ENCODE measurements at regions not wholly inside any gene's neighbourhood (a gene's known extent, or its start where the extent isn't known, plus 50 kb on each side); places are given as distances from the start of the nearest gene placed in this dataset.

DNA sequence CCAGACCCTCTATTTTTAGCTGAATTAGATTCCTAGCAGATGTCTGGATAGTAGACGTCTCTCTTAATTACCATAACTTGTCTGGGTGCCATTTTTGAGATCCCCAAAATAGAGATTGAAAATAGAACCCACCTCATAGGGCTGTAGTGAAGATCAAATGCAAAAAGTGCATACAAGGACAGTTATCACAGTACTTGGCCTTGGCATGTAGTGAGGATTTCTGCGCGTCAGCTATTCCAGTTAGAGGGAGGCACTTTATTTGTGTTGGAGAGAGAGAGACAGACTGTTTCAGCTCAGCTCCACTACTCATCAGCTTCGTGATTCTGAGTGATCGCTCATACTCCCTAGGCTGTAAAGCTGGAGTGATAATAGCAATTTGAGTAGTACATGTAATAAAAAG lies 59.6 kb upstream of the CDH13 start:
- H3K4me3 ChIP-seq (ENCODE audit: insufficient read depth, low read depth, low read length), result no peak overlapping the region
- no peaks in the 10 kb centered on the region for H3K36me3 ChIP-seq (replicated peaks; ENCODE audit: control insufficient read depth, insufficient read depth, low read length)
- DNase-seq, result no peak
- H3K27me3 ChIP-seq (ENCODE audit: control insufficient read depth, insufficient read depth, low read length), result no peaks in the 10 kb centered on the region

DNA sequence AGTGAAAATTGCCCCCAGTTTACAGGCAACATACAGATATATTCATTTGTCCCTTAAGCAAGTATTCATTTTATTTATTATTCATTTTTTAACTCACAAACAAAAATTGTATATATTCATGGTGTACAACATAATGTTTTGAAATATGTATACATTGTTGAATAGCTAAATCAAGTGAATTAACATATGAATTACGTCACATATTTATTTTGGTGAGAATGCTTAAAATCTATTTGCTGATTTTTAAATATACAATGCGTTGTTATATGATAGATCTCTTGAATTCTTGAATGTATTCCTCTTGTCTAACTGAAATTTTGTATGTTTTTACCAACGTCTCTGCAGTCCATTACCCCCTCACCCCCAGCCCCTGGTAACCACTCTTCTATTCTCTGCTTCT lies 63.4 kb upstream of the CDH13 start:
- no peak for DNase-seq
- H3K36me3 ChIP-seq (replicated peaks; ENCODE audit: control insufficient read depth, insufficient read depth, low read length), result no peaks in the 10 kb centered on the region
- no peak overlapping the region for H3K4me3 ChIP-seq (ENCODE audit: insufficient read depth, low read depth, low read length)
- H3K27me3 ChIP-seq (ENCODE audit: control insufficient read depth, insufficient read depth, low read length), result no peaks in the 10 kb centered on the region

DNA sequence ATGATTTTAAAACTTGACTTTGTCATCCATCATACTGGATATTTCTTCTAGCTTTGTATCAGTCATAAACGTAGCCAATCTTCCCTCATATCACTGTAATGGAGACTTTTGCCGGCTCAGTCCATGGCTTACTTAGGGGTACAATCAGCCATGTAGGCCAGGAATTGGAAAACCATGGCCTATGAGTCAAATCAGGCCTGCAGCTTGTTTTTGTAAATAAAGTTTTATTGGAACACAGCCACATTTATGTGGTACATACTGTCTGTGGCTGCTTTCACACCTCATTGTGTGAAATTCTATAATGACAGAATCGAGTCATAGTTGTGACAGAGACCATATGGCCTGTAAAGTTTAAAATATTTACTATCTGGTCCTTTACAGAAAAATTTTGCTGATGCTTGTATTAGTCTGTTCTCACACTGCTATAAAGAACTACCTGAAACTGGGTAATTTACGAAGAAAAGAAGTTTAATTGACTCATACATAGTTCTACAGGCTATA lies 64.5 kb upstream of the CDH13 start:
- H3K36me3 ChIP-seq (replicated peaks; ENCODE audit: control insufficient read depth, insufficient read depth, low read length), result no peaks in the 10 kb centered on the region
- H3K4me3 ChIP-seq (ENCODE audit: insufficient read depth, low read depth, low read length), result no peak overlapping the region
- no peaks in the 10 kb centered on the region for H3K27me3 ChIP-seq (ENCODE audit: control insufficient read depth, insufficient read depth, low read length)
- DNase-seq, result no peak

DNA sequence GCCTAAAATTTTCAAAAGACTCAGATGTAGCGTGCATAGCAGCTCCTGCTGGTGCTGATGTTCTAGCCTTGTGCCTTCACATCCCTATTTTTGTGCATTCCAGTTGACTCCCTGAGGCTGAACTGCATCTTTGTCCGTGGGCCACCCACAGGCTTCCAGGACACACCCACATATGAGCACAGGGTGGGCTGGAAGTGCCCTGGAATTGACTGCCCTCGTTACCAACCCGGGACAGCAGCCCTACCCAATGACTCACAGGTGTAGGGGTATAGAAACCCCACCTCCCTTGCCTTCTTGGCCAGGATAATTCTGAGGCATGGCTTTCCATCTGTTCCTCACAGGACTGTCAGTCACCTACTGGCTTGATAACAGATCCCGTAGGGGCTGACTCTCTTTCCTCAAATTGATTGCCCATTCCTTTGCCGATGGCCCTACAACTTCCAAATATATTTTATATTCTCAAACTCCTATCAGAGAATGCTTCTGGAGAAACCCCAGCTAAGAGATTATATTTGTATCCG lies 65.9 kb upstream of the CDH13 start:
- H3K4me3 ChIP-seq (ENCODE audit: insufficient read depth, low read depth, low read length), result no peak overlapping the region
- DNase-seq, result no peak
- no peaks in the 10 kb centered on the region for H3K36me3 ChIP-seq (replicated peaks; ENCODE audit: control insufficient read depth, insufficient read depth, low read length)
- no peaks in the 10 kb centered on the region for H3K27me3 ChIP-seq (ENCODE audit: control insufficient read depth, insufficient read depth, low read length)

DNA sequence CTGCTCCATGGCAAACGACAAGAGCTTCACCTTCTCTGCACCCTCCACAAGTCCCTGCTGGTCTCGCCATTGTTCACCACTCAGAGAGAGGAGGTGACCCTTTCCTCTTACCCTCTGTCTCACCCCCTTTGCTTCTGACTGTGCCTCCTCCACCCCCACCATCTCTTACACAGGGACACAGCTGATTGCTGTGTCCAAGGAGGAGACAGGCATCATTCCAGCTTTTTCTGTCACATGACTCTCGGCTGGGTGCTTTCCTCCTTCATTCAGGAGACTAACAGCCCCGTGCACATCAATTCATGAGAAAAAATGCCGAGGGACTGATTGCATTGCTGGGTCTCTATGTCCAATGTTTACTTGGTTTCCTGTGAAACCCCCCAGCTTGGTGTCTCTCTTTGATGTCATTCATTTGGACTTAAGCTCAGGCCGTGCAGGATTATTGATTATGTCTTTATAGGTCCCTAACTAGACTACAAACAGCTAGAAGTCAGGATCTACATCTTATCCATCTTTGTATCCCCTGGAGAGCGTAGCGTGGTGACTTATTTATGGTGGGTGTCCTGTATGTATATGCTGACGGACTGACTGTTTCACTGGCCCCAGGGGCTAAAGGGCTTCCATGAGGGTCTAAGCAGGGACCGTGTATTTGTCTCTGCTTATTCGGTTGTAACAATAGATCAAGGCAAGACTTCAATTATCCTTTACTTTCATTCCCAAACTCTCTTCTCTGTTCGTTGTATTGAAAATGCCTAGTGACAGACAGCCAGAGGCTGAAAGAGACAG lies 82.2 kb upstream of the CDH13 start:
- H3K27me3 ChIP-seq (ENCODE audit: control insufficient read depth, insufficient read depth, low read length), result no peaks in the 10 kb centered on the region
- H3K4me3 ChIP-seq (ENCODE audit: insufficient read depth, low read depth, low read length), result no peak overlapping the region
- no peak for DNase-seq
- H3K36me3 ChIP-seq (replicated peaks; ENCODE audit: control insufficient read depth, insufficient read depth, low read length), result no peaks in the 10 kb centered on the region

DNA sequence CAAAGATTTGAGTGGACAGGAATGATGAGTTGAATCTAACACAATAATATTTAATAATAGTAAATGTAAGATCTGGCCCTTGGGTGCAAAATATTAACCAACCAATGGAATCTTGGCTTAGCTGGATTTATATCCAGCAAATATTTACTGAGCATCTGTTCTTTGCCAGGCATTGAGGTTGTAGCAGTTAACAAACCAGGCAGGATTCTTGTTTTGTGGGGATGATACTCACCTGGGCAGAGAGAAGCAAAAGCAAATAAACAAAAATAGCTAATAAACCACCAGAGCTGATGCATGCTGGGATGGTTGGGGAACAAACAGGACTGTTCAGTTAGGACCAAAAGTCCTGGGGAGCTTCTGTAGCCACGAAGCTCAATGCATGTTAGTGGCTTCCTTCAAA lies 84.1 kb upstream of the CDH13 start:
- no peaks in the 10 kb centered on the region for H3K36me3 ChIP-seq (replicated peaks; ENCODE audit: control insufficient read depth, insufficient read depth, low read length)
- no peaks in the 10 kb centered on the region for H3K27me3 ChIP-seq (ENCODE audit: control insufficient read depth, insufficient read depth, low read length)
- no peak overlapping the region for H3K4me3 ChIP-seq (ENCODE audit: insufficient read depth, low read depth, low read length)
- DNase-seq, result no peak

DNA sequence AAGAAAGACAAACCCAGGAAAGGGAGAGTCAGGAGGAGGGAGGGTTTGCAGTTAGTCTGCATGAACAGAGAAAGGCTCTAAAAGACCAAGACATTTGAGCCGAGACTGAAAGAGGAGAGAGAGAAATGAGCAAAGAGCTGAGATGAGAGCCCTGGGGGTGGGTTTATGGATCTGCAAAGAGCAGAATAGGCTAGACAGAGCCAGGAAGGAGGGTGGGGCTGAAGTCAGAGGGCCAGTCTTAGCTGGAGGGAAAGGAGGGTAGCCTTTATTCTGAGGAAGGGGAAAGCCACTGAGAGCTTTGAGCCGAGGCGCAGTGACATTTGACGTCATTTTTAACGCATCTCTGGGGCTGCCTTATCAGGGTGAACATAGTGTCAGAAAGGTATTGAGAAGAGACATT lies 85.7 kb upstream of the CDH13 start:
- Histone ChIP-seq H3K4me3 (ENCODE audit: insufficient read depth, low read depth, low read length) (no peak overlapping the region), H3K36me3 (replicated peaks; ENCODE audit: control insufficient read depth, insufficient read depth, low read length) (no peaks in the 10 kb centered on the region), H3K27me3 (ENCODE audit: control insufficient read depth, insufficient read depth, low read length) (no peaks in the 10 kb centered on the region)
- DNase-seq, result no peak

DNA sequence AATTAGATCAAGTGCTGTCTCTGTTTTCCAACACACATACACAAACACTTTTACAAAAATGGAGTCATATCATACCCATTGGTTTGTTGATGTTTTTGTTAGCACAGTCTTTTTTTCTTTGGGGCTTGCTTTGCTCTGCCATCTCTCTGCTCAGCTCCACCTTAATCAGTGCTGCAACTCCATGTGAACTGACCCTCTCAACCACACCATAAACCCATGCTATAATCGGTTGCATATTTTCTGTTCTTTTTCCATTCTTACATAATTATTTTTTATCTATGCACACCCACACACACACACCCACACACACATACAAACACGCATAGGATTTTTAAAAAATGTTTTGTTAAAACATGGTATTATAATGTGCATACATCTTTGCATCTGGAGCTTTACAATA lies 91.0 kb upstream of the CDH13 start:
- Histone ChIP-seq H3K36me3 (replicated peaks; ENCODE audit: control insufficient read depth, insufficient read depth, low read length) (no peaks in the 10 kb centered on the region), H3K27me3 (ENCODE audit: control insufficient read depth, insufficient read depth, low read length) (no peaks in the 10 kb centered on the region), H3K4me3 (ENCODE audit: insufficient read depth, low read depth, low read length) (no peak overlapping the region)
- DNase-seq, result no peak

DNA sequence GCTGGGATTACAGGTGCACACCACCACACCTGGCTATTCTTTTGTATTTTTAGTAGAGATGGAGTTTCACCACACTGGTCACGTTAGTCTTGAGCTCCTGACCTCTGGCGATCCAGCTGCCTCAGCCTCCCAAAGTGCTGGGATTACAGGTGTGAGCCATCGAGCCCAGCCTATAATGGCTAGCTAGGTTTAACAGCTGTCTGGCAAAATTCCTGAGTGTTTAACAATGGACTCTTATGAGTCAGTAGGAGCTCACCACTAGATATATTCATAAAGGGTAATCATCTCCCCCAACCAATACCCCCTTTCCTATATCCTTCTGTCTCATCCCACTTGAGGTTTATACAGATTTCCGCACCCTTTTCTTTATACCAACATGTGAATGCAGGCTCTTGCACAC lies 91.5 kb upstream of the CDH13 start:
- DNase-seq, result no peak
- no peak overlapping the region for H3K4me3 ChIP-seq (ENCODE audit: insufficient read depth, low read depth, low read length)
- no peaks in the 10 kb centered on the region for H3K36me3 ChIP-seq (replicated peaks; ENCODE audit: control insufficient read depth, insufficient read depth, low read length)
- no peaks in the 10 kb centered on the region for H3K27me3 ChIP-seq (ENCODE audit: control insufficient read depth, insufficient read depth, low read length)

DNA sequence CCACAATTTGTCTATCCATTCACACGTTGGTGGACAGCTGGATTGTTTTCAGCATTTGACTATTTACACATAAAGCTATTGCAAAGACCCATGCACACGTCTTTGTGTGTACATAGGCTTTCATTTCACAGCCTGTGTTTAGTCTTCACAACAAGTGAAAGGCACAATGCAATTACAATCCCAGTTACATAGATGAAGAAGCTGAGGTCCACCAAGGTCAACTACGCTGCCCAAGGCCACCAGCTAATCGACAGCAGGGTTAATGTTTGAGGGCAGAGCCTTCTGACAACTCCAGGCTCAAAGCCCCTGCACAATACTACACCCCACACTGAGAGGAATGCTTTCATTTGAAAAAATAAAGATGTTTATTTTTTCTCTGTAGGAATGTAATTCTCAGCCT lies 93.6 kb upstream of the CDH13 start:
- Histone ChIP-seq H3K27me3 (ENCODE audit: control insufficient read depth, insufficient read depth, low read length) (no peaks in the 10 kb centered on the region), H3K36me3 (replicated peaks; ENCODE audit: control insufficient read depth, insufficient read depth, low read length) (no peaks in the 10 kb centered on the region), H3K4me3 (ENCODE audit: insufficient read depth, low read depth, low read length) (no peak overlapping the region)
- DNase-seq, result no peak

DNA sequence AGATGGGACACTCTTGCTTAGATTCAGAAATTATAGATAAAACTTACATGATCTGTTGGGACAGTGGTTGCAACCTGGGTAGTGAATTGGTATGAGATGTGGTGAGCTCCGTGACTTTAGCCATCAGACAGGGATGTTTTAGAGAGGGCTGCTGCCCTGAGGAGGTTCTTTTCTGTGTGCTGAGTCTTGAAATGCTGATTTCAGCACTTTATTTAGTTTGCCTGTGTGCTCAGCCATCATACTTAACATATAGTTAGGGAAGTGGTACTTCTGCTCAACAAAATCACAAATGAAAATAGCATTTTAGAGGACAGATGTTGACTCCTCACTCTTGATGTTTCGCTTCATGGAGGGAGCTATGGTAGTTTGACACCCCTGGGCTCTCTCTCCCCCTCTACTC lies 95.9 kb upstream of the CDH13 start:
- DNase-seq, result no peak
- Histone ChIP-seq H3K4me3 (ENCODE audit: insufficient read depth, low read depth, low read length) (no peak overlapping the region), H3K36me3 (replicated peaks; ENCODE audit: control insufficient read depth, insufficient read depth, low read length) (no peaks in the 10 kb centered on the region), H3K27me3 (ENCODE audit: control insufficient read depth, insufficient read depth, low read length) (no peaks in the 10 kb centered on the region; the same call in 1 of the 2 replicates)

DNA sequence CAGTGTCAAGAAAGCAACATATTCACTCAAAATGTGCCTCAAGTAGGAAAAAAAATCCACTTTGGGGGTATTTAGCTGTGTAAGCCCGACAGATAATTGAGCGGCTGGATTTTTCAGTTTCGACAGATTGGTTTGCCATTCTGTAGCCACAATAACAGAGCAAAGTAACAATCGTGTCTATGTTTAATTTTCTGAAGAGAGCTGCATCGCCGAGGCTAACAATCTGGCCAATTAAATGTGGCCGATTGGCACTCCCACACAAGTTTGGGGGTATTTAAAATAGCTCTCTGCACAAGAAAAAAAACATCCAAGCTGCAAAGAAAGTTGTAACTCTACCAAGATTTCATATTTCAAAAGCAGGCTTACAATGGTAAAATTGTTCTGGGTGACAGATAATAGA lies 99.7 kb upstream of the CDH13 start:
- no peak for DNase-seq
- H3K36me3 ChIP-seq (replicated peaks; ENCODE audit: control insufficient read depth, insufficient read depth, low read length), result no peaks in the 10 kb centered on the region
- H3K27me3 ChIP-seq (ENCODE audit: control insufficient read depth, insufficient read depth, low read length), result no peaks in the 10 kb centered on the region; the same call in 1 of the 2 replicates
- no peak overlapping the region for H3K4me3 ChIP-seq (ENCODE audit: insufficient read depth, low read depth, low read length)

DNA sequence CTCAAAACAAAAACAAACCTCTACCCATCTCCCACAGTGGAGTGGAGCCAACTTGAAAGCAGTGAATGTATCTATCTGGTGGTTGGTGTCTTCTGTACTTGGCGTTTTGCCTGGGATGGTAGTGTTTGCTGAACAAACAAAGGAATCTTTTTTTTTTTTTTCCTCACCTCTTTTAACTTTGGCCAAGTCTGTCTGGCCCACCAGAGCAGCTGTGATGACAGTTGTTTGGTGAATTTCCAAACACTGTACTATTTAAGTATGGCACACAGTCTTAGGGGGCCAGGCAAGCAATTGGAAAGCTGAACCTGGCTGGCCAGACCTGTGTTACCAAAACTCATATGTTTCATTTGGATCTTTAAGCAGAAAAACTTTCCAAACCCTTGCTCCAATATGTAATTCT lies 101.8 kb upstream of the CDH13 start:
- Histone ChIP-seq H3K4me3 (ENCODE audit: insufficient read depth, low read depth, low read length) (no peak overlapping the region), H3K36me3 (replicated peaks; ENCODE audit: control insufficient read depth, insufficient read depth, low read length) (no peaks in the 10 kb centered on the region), H3K27me3 (ENCODE audit: control insufficient read depth, insufficient read depth, low read length) (no peaks in the 10 kb centered on the region; the same call in 1 of the 2 replicates)
- no peak for DNase-seq

DNA sequence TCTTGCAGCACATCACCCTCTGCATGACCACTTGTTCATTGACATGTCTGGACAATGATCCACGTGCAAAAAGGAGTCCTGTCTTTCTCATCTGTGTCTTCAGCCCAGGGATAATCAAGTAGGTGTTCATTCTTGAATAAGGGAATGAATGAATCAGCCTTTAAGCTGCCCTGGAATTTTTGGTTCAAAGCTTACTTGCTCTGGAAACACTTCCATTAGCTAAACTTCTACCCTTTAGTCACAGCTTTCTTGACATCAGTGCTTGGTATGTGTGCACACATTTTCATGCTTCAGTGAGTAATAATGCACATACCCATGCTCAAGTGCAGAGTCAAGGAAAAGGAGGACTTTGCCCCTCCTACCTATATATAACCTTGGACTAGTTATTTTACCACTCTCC lies 103.0 kb upstream of the CDH13 start:
- no peak for DNase-seq
- H3K4me3 ChIP-seq (ENCODE audit: insufficient read depth, low read depth, low read length), result no peak overlapping the region
- no peaks in the 10 kb centered on the region; the same call in 1 of the 2 replicates for H3K27me3 ChIP-seq (ENCODE audit: control insufficient read depth, insufficient read depth, low read length)
- no peaks in the 10 kb centered on the region for H3K36me3 ChIP-seq (replicated peaks; ENCODE audit: control insufficient read depth, insufficient read depth, low read length)

DNA sequence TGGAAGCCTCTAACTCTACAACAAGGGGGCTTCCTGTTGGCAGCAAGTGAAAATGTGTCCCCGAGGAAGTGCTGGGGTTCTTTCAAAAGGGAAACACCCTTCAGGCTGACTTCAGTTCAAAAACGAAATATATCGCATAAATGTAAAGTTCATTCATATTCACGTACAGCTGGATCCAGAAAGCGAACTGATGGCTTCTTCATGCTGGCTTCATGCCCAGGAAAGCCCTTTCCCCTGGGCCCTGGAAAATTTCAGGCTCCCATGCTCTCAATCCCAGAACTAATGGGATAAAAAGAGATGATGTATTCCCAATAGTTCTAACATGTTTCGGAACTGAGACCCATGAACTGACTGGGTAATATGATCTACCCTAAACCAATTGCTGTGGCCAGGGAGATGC lies 104.7 kb upstream of the CDH13 start:
- Histone ChIP-seq H3K4me3 (ENCODE audit: insufficient read depth, low read depth, low read length) (no peak overlapping the region), H3K36me3 (replicated peaks; ENCODE audit: control insufficient read depth, insufficient read depth, low read length) (no peaks in the 10 kb centered on the region), H3K27me3 (ENCODE audit: control insufficient read depth, insufficient read depth, low read length) (no peaks in the 10 kb centered on the region; the same call in 1 of the 2 replicates)
- DNase-seq, result no peak
